ENCODE measurements at regions not wholly inside any gene's neighbourhood (a gene's known extent, or its start where the extent isn't known, plus 50 kb on each side); places are given as distances from the start of the nearest gene placed in this dataset.
"Not testable (repeated sequence)": the region's sequence is repeated elsewhere in the genome, so short reads cannot be mapped to it uniquely, and the experiment has no call there.

DNA sequence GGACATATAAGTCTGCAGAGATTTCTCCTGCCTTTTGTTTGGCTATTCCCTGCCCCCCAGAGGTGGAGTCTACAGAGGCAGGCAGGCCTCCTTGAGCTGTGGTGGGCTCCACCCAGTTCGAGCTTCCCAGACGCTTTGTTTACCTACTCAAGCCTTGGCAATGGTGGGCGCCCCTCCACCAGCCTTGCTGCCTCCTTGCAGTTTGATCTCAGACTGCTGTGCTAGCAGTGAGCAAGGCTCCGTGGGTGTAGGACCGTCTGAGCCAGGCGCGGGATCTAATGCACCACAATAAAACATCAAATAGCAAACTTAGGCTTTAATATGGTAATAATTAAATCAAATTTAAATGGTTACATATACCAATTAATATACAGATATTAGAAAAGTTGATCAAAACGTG lies 525.4 kb downstream of the RERGL start:
- not testable (repeated sequence) for TF ChIP-seq POLR2A (IDR thresholded peaks at IDR 0.05; ENCODE audit: low read depth, low read length); TAF1 (IDR thresholded peaks at IDR 0.05; ENCODE audit: borderline replicate concordance, low read depth, low read length); POLR2AphosphoS5 (IDR thresholded peaks at IDR 0.05; ENCODE audit: low read depth, low read length)

All from GM12892 (cell line).